ENCODE measurements at regions not wholly inside any gene's neighbourhood (a gene's known extent, or its start where the extent isn't known, plus 50 kb on each side); places are given as distances from the start of the nearest gene placed in this dataset.

- no peaks in the 10 kb centered on the region for H3K79me2 ChIP-seq (ENCODE audit: insufficient read depth, low read depth)
- H3K27me3 ChIP-seq (ENCODE audit: insufficient read depth, low read depth) = peaks cover 15% of the 10 kb centered on the region; the same call in 1 of the 2 replicates
- H3K4me3 ChIP-seq (IDR thresholded peaks at IDR 0.05; ENCODE audit: insufficient read depth, low read depth, low read length) = no peak overlapping the region
- H3K4me2 ChIP-seq = no peak overlapping the region
- no peak overlapping the region for H3K27ac ChIP-seq
- H3K36me3 ChIP-seq (ENCODE audit: insufficient read depth) = no peaks in the 10 kb centered on the region
- H4K20me1 ChIP-seq (ENCODE audit: insufficient read depth) = no peaks in the 10 kb centered on the region
- no peak overlapping the region for H3K9ac ChIP-seq
- H2AFZ ChIP-seq (ENCODE audit: low read depth) = no peak overlapping the region
- no peaks in the 10 kb centered on the region for H3K4me1 ChIP-seq (ENCODE audit: low read depth, poor library complexity, severe bottlenecking)
- no peak for TF ChIP-seq CTCF (conservative IDR thresholded peaks at IDR 0.05; ENCODE audit: low read depth, low read length)
These were observed 135.9 kb upstream of the PPP2R2D start for GRCh38 chr10:131764929-131765328.

- Histone ChIP-seq H4K20me1 (ENCODE audit: insufficient read depth) (no peaks in the 10 kb centered on the region), H3K79me2 (ENCODE audit: insufficient read depth, low read depth) (no peaks in the 10 kb centered on the region), H3K4me1 (ENCODE audit: low read depth, poor library complexity, severe bottlenecking) (no peaks in the 10 kb centered on the region), H2AFZ (ENCODE audit: low read depth) (no peak overlapping the region), H3K36me3 (ENCODE audit: insufficient read depth) (no peaks in the 10 kb centered on the region), H3K4me2 (no peak overlapping the region), H3K27me3 (ENCODE audit: insufficient read depth, low read depth) (peaks cover 13% of the 10 kb centered on the region; the same call in 1 of the 2 replicates), H3K4me3 (IDR thresholded peaks at IDR 0.05; ENCODE audit: insufficient read depth, low read depth, low read length) (no peak overlapping the region), H3K27ac (no peak overlapping the region), H3K9ac (no peak overlapping the region)
- no peak for TF ChIP-seq CTCF (conservative IDR thresholded peaks at IDR 0.05; ENCODE audit: low read depth, low read length)
These were observed 134.7 kb upstream of the PPP2R2D start for GRCh38 chr10:131766096-131766495.

GRCh38 chr10:131767716-131768115 lies 133.1 kb upstream of the PPP2R2D start:
- Histone ChIP-seq H2AFZ (ENCODE audit: low read depth) (no peak overlapping the region), H3K79me2 (ENCODE audit: insufficient read depth, low read depth) (no peaks in the 10 kb centered on the region), H4K20me1 (ENCODE audit: insufficient read depth) (no peaks in the 10 kb centered on the region), H3K4me3 (IDR thresholded peaks at IDR 0.05; ENCODE audit: insufficient read depth, low read depth, low read length) (no peak overlapping the region), H3K27me3 (ENCODE audit: insufficient read depth, low read depth) (peaks cover 12% of the 10 kb centered on the region; the same call in 1 of the 2 replicates), H3K4me1 (ENCODE audit: low read depth, poor library complexity, severe bottlenecking) (no peaks in the 10 kb centered on the region), H3K36me3 (ENCODE audit: insufficient read depth) (no peaks in the 10 kb centered on the region), H3K27ac (no peak overlapping the region), H3K4me2 (no peak overlapping the region), H3K9ac (no peak overlapping the region)
- no peak for TF ChIP-seq CTCF (conservative IDR thresholded peaks at IDR 0.05; ENCODE audit: low read depth, low read length)

- Histone ChIP-seq H3K79me2 (ENCODE audit: insufficient read depth, low read depth) (no peaks in the 10 kb centered on the region), H3K4me3 (IDR thresholded peaks at IDR 0.05; ENCODE audit: insufficient read depth, low read depth, low read length) (no peak overlapping the region), H3K9ac (no peak overlapping the region), H3K4me1 (ENCODE audit: low read depth, poor library complexity, severe bottlenecking) (no peaks in the 10 kb centered on the region), H3K36me3 (ENCODE audit: insufficient read depth) (no peaks in the 10 kb centered on the region), H3K27me3 (ENCODE audit: insufficient read depth, low read depth) (peaks cover 9% of the 10 kb centered on the region; the same call in 1 of the 2 replicates), H4K20me1 (ENCODE audit: insufficient read depth) (no peaks in the 10 kb centered on the region), H3K4me2 (no peak overlapping the region), H2AFZ (ENCODE audit: low read depth) (no peak overlapping the region), H3K27ac (no peak overlapping the region)
- TF ChIP-seq CTCF (conservative IDR thresholded peaks at IDR 0.05; ENCODE audit: low read depth, low read length) = no peak
These were observed 131.0 kb upstream of the PPP2R2D start for GRCh38 chr10:131769571-131770410.
